ENCODE measurements at regions not wholly inside any gene's neighbourhood (a gene's known extent, or its start where the extent isn't known, plus 50 kb on each side); places are given as distances from the start of the nearest gene placed in this dataset.

- Histone ChIP-seq H3K27ac (no peak overlapping the region), H3K27me3 (ENCODE audit: insufficient read depth in 3 of 3, low read length in 2 of 3) (no peaks in the 10 kb centered on the region), H3K36me3 (ENCODE audit: insufficient read depth in 1 of 2, low read depth in 1 of 2) (no peaks in the 10 kb centered on the region), H3K9me3 (no peaks in the 10 kb centered on the region), H3K4me3 (no peak overlapping the region), H3K4me1 (no peaks in the 10 kb centered on the region)
- no peak for TF ChIP-seq CTCF (IDR thresholded peaks at IDR 0.05)
- intact Hi-C loops (cut with DNase I): no loop called here
- no peak for ATAC-seq
- no peak for DNase-seq
- WGBS, 3 donors: 79 to 89% (median 81%) methylated on average over 1 of the region's 1 CpG
Observed at GRCh38 chr5:62701036-62701435, 122.4 kb downstream of the LRRC70 start.

- no peak overlapping the region for H3K4me3 ChIP-seq
- 47 to 88% (median 65%) methylated on average over 1 of the region's 1 CpG for WGBS, 3 donors
- ATAC-seq (no peak), DNase-seq (no peak)
- no peaks in the 10 kb centered on the region for H3K4me1 ChIP-seq
- no peak for TF ChIP-seq CTCF (IDR thresholded peaks at IDR 0.05)
- H3K9me3 ChIP-seq: no peaks in the 10 kb centered on the region
- no peak overlapping the region for H3K27ac ChIP-seq
- intact Hi-C loops (cut with DNase I): no loop called here
- H3K36me3 ChIP-seq (ENCODE audit: insufficient read depth in 1 of 2, low read depth in 1 of 2): no peaks in the 10 kb centered on the region
- no peaks in the 10 kb centered on the region for H3K27me3 ChIP-seq (ENCODE audit: insufficient read depth in 3 of 3, low read length in 2 of 3)
Observed at GRCh38 chr5:62698756-62699155, 120.1 kb downstream of the LRRC70 start.

GRCh38 chr5:62695274-62695673, 116.7 kb downstream of the LRRC70 start:
- Histone ChIP-seq H3K4me3 (no peak overlapping the region), H3K27me3 (ENCODE audit: insufficient read depth in 3 of 3, low read length in 2 of 3) (no peaks in the 10 kb centered on the region), H3K4me1 (no peaks in the 10 kb centered on the region), H3K27ac (no peak overlapping the region), H3K36me3 (ENCODE audit: insufficient read depth in 1 of 2, low read depth in 1 of 2) (no peaks in the 10 kb centered on the region), H3K9me3 (no peaks in the 10 kb centered on the region)
- no peak for ATAC-seq
- intact Hi-C loops (cut with DNase I): no loop called here
- no peak for DNase-seq
- TF ChIP-seq CTCF (IDR thresholded peaks at IDR 0.05): no peak
- WGBS, 3 donors: 91 to 97% (median 92%) methylated on average over 3 of the region's 3 CpGs

DNA sequence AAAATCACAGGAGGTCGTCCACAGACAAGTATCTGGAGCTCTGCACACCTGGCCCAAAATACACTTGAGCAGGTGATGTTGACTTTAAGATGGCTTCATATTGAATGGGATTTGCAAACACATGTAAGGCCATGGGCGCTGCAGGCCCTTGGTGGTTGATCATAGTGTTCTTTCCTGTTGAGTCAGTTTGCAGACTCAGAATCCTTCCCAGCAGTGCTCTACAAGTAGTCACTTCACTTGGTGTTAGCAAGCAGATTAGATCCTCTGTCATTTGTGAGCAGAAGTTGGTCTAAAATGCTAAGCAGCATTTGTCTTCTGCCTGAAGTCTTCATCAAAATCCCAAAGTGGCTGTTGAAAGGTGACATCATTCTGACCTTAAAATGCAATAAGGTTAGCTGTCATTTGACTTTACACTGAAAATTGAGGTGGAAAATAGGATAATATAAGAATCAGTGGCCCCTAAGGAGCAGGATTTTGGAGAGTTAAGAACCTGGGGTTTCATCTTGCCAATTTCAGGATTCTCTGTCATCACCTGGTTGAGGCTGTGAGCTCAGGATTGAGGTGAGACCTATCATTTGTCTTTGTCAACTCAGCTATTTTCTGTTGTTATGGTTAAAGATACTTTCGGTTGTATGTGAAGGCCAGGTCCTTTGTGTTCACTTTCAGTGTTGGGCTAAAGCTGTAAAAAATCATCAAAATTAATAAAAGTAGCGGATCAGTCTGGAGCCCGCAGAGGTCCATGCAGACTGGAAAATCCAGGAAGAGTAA, 114.5 kb downstream of the LRRC70 start:
- WGBS, 3 donors: 78 to 81% (median 79%) methylated on average over 5 of the region's 5 CpGs
- no peak overlapping the region for H3K4me3 ChIP-seq
- DNase-seq (no peak), ATAC-seq (no peak)
- H3K9me3 ChIP-seq: no peaks in the 10 kb centered on the region
- intact Hi-C loops (cut with DNase I): no loop called here
- no peak for TF ChIP-seq CTCF (IDR thresholded peaks at IDR 0.05)
- H3K27me3 ChIP-seq (ENCODE audit: insufficient read depth in 3 of 3, low read length in 2 of 3): no peaks in the 10 kb centered on the region
- no peak overlapping the region for H3K27ac ChIP-seq
- H3K4me1 ChIP-seq: no peaks in the 10 kb centered on the region
- H3K36me3 ChIP-seq (ENCODE audit: insufficient read depth in 1 of 2, low read depth in 1 of 2): no peaks in the 10 kb centered on the region

DNA sequence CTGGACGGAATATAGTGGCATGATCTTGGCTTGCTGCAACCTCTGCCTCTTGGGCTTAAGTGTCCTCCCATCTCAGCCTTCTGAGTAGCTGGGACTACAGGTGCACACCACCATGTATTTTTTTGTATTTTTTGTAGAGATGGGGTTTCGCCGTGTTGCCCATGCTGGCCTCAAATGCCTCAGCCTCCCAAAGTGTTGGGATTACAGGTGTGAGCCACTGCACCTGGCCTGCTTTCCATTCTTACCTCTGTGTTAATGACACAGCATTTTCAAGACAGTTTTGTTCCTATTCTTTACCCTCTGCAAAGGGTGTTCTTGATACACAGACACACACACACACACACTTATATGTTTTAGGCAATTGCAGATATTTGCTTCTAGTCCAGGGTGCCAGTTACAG, 113.3 kb downstream of the LRRC70 start:
- Histone ChIP-seq H3K4me3 (no peak overlapping the region), H3K27me3 (ENCODE audit: insufficient read depth in 3 of 3, low read length in 2 of 3) (no peaks in the 10 kb centered on the region), H3K4me1 (no peaks in the 10 kb centered on the region), H3K36me3 (ENCODE audit: insufficient read depth in 1 of 2, low read depth in 1 of 2) (no peaks in the 10 kb centered on the region), H3K27ac (no peak overlapping the region), H3K9me3 (no peaks in the 10 kb centered on the region)
- WGBS, 3 donors: 88 to 98% (median 93%) methylated on average over 3 of the region's 3 CpGs
- no peak for ATAC-seq
- intact Hi-C loops (cut with DNase I): no loop called here
- TF ChIP-seq CTCF (IDR thresholded peaks at IDR 0.05): no peak
- DNase-seq: no peak
